RWPE1 (cell line): ENCODE measurements at regions not wholly inside any gene's neighbourhood (a gene's known extent, or its start where the extent isn't known, plus 50 kb on each side); places are given as distances from the start of the nearest gene placed in this dataset.

Experiments
- CTCF ChIA-PET: fragments of 350-600 bp; sonication (Branson Sonifier 250); formaldehyde crosslinking; extraction: SDS; loops from one replicate; lab custom pipeline; 2021; lab: Yijun Ruan, JAX
- POLR2A ChIA-PET: fragments of 400-600 bp; formaldehyde crosslinking; extraction: SDS; loops from one replicate; lab custom pipeline; 2020; ENCODE audit warnings: antibody characterized with exemption; ENCODE audit not compliant: low non-redundant PET; lab: Yijun Ruan, JAX
- DNase-seq: peaks from one replicate; pipeline ENCODE4 v3.0.0; 2012; ENCODE audit warnings: low spot score
- H3K27ac ChIP-seq: fragments of 450-650 bp; 2 replicates; pipeline ENCODE4 v1.5.1; 2017
- TF ChIP-seq, protein P1 (sequence below): fragments of 450-650 bp; conservative IDR thresholded peaks from 2 replicates; pipeline ENCODE4 v1.5.1; 2017; ENCODE audit warnings: low read depth, mild to moderate bottlenecking

- ChIA-PET CTCF (no interaction called here), POLR2A (no interaction called here)
- no peak overlapping the region for H3K27ac ChIP-seq
- TF ChIP-seq, protein P1, sequence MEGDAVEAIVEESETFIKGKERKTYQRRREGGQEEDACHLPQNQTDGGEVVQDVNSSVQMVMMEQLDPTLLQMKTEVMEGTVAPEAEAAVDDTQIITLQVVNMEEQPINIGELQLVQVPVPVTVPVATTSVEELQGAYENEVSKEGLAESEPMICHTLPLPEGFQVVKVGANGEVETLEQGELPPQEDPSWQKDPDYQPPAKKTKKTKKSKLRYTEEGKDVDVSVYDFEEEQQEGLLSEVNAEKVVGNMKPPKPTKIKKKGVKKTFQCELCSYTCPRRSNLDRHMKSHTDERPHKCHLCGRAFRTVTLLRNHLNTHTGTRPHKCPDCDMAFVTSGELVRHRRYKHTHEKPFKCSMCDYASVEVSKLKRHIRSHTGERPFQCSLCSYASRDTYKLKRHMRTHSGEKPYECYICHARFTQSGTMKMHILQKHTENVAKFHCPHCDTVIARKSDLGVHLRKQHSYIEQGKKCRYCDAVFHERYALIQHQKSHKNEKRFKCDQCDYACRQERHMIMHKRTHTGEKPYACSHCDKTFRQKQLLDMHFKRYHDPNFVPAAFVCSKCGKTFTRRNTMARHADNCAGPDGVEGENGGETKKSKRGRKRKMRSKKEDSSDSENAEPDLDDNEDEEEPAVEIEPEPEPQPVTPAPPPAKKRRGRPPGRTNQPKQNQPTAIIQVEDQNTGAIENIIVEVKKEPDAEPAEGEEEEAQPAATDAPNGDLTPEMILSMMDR: no peak
- no peak for DNase-seq
Observed at GRCh38 chr1:59243978-59244377, 52.9 kb upstream of the FGGY start.

GRCh38 chr1:59244891-59245290 lies 52.0 kb upstream of the FGGY start:
- H3K27ac ChIP-seq: no peak overlapping the region
- TF ChIP-seq, protein P1: no peak
- ChIA-PET CTCF (interaction anchor here (0.7 kb wide), 1 partner anchor 482 kb away, joined by 6 read pairs; no protein-coding TSS in a partner anchor), POLR2A (no interaction called here)
- DNase-seq: no peak
